ENCODE measurements at regions not wholly inside any gene's neighbourhood (a gene's known extent, or its start where the extent isn't known, plus 50 kb on each side); places are given as distances from the start of the nearest gene placed in this dataset.

DNA sequence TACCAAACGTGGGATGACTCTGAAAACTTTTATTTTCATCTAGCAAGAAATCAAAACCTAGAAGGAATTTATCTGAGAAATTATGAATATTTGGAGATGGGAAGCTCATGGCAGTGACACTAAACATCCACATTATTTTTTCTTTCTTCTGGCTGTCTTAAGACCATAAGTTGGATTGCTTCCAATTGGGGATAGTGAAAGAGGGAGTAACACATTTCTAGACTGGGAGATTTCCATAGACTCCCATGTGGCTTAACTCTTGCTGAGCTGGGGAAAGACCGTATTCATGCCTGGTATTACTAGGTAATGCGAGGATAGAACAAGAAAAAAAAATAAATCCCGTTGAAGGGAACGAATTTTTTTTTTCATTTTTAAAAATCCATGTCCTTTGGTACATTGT lies 120.0 kb downstream of the UTRN start:
- TF ChIP-seq, protein P1, sequence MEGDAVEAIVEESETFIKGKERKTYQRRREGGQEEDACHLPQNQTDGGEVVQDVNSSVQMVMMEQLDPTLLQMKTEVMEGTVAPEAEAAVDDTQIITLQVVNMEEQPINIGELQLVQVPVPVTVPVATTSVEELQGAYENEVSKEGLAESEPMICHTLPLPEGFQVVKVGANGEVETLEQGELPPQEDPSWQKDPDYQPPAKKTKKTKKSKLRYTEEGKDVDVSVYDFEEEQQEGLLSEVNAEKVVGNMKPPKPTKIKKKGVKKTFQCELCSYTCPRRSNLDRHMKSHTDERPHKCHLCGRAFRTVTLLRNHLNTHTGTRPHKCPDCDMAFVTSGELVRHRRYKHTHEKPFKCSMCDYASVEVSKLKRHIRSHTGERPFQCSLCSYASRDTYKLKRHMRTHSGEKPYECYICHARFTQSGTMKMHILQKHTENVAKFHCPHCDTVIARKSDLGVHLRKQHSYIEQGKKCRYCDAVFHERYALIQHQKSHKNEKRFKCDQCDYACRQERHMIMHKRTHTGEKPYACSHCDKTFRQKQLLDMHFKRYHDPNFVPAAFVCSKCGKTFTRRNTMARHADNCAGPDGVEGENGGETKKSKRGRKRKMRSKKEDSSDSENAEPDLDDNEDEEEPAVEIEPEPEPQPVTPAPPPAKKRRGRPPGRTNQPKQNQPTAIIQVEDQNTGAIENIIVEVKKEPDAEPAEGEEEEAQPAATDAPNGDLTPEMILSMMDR (conservative IDR thresholded peaks at IDR 0.05) = no peak
- no peak for TF ChIP-seq ZFX (IDR thresholded peaks at IDR 0.05)

Measured in C4-2B (cell line).